Ovary (tissue), 3 donors: ENCODE measurements at regions not wholly inside any gene's neighbourhood (a gene's known extent, or its start where the extent isn't known, plus 50 kb on each side); places are given as distances from the start of the nearest gene placed in this dataset.

Experiments used
- CTCF ChIP-seq, 3 donors: fragments of 450-650 bp in 2 of 3; fragments of 200-600 bp in 1 of 3; IDR thresholded peaks; one replicate each; pipeline versions ENCODE4 v1.5.1 to v1.8.0; 2016 to 2022; ENCODE audit warnings: antibody characterized with exemption in 3 of 3, mild to moderate bottlenecking in 1 of 3
- POLR2A ChIP-seq: fragments of 450-650 bp; IDR thresholded peaks from one replicate; pipeline ENCODE4 v1.6.1; 2017; ENCODE audit warnings: antibody characterized with exemption, mild to moderate bottlenecking, moderate library complexity
- donor health status: DM: no; HTN: no; CAD: no.

DNA sequence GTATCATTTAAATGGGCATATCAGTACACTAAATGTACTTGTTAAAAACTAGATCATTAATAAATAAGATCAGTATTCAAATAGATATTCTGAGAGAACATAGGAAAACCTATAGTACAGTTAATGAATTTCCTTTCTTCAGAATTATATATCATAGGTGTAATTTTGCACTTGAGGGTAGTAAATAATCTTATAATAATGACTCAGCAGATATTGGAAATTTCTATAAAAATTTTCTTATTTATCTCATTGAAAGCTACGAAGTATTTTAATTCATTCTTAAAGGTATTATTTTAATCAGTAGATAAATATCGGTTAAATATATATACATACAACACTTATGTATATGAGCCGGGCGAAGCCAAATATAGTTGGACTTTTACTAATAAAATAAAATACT lies 300.9 kb upstream of the SOX2 start:
- TF ChIP-seq CTCF (IDR thresholded peaks at IDR 0.05) (no peak), POLR2A (no peak)
